GM19239 (cell line): ENCODE measurements at regions not wholly inside any gene's neighbourhood (a gene's known extent, or its start where the extent isn't known, plus 50 kb on each side); places are given as distances from the start of the nearest gene placed in this dataset.
"Not testable (repeated sequence)": the region's sequence is repeated elsewhere in the genome, so short reads cannot be mapped to it uniquely, and the experiment has no call there.

Source experiments
- DNase-seq: peaks from one replicate; pipeline ENCODE4 v3.0.0; 2011; ENCODE audit warnings: low spot score; ENCODE audit not compliant: insufficient read length
- FAIRE-seq: peaks from 2 replicates; lab custom pipeline; 2011; peaks lifted over from hg19 to GRCh38; lab: Jason Lieb, UNC

DNA sequence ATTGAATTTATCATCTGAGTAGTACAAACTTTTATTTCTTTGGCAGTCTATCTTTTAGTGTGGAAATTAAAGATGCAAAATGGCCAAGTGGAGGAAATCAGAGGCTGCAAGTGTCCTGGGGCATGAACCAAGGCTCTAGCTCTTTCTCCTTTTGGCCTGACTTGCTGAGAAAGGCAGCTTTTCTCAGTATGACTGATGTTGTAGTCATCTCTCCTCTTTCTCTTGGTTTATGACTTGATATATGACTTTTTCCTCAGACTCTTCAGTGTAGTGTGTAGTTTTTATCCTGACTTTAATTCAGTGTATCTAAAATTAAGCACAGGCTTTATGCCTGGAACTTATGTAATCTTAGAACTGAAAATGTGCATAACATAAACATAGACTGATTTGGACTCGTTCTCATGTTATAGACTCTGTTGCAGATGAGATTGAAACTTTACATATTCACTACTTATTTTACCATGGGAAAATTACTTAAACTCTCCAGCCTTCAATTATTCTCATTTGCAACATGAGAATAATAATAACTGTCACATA lies 65.7 kb downstream of the SLITRK5 start:
- no peak for FAIRE-seq

DNA sequence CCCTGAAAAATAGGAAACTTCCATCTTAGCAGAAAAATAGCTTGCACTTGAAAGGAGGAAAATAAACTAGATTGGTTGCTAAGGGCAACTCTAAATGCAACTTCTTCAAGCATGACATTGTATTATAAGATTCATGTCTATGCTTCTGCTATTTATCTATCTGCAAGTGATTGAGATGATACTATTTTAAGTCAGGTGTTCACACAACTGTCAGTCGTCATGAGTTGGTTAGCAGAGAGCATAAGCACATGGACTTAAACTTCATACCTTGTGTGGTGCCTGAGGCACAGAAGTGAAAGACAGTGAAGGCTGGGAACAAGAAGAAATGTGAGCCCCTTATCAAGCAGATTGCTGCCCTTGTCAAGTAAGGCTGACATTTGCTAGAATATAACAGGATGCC lies 82.9 kb downstream of the SLITRK5 start:
- DNase-seq (no peak), FAIRE-seq (no peak)

More for the DNA sequence above, 65.7 kb downstream of the SLITRK5 start:
- no peak for DNase-seq

DNA sequence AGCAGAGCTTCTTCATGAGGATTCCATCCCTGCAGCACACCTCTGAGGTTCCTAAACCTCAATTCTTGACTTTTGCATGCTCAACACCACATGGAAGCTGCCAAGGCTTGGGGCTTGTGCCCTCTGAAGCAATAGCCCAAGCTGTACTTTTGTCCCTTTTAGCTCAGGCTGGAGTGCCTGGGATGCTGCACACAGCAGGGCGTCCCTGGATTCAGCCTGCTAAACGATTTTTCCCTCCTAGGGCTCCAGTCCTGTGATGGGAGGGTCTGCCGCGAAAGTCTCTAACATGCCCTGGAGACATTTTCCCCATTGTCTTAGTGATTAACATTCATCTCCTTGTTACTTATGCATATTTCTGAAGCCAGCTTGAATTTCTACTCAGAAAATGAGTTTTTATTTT lies 98.3 kb downstream of the SLITRK5 start:
- FAIRE-seq, result no peak

DNA sequence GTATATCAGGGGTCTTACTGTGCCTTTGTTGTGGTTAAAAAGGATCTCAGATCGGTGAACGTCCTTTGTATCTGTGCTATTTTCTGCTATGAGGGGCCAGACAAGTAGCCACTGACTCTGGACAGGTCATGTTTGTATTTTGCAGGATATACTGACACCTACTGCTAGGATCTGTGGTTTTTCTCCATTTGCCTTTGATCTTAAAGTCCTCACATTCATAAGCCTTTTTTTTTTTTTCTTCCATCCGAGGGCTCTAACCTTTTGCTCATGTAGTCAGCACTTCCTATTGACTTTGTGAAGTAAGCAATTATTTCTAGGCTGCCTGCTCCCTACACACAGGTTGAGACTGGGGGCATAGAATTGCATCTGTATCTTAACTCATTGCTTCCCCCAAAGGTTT lies 106.2 kb downstream of the SLITRK5 start:
- FAIRE-seq, result no peak

More for the DNA sequence above, 98.3 kb downstream of the SLITRK5 start:
- DNase-seq, result no peak

DNA sequence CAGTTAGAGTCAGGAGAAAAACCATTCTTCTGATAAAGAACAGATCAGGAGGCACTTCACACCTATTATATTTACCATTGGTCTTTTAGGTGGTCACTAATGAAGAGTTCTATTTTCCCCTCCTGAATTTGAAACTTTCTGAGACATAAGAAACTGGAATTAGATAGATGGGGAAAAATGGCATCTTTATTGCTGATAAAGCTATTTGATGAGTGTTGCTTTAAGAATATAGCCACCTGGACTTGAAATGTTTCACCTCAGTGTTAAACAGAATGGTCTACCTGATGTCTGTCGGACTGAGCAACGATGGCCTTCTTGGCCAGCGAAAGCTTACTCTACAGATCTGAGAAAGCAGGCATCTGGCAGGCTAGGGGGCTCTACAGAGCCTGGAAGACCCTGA lies 107.0 kb downstream of the SLITRK5 start:
- no peak for FAIRE-seq

More for the DNA sequence above, 106.2 kb downstream of the SLITRK5 start:
- no peak for DNase-seq

DNA sequence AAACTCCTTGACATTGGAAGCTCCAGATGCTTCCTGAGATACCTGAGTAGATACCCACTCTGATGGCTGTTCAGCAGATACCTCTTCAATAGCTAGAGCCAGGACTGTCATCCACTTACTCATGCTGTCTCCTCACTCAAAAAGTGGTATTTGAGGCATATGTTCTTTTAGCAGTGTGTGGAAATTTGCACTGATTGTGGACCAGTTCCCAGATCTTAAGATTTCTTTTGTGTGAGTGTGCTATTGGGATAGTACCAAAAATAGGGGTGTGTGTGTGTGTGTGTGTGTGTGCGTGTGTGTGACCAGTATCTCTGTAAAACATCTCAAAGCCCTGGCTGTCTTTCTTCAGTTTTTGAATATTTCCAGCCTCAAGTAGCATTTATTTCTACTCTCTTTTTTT lies 108.3 kb downstream of the SLITRK5 start:
- no peak for FAIRE-seq
- DNase-seq, result no peak

More for the DNA sequence above, 107.0 kb downstream of the SLITRK5 start:
- no peak for DNase-seq

DNA sequence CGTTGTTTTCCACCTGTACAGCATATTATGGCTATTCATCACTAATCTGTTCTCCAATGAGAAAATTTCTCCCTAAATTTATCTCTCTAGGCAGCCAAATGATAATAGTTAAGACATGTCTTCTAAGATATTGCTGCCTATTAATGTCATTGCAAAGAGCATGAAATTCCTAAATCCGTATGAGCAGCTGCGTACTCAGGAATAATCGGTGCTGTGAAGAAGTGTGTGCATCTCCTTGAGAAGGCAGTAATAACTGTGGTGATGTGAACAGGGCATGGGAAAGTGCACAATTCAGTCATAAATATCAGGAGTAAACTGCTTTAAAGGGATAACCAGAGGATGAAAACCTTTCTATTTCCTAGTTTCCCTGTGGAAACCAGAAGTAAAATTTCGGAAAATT lies 112.2 kb downstream of the SLITRK5 start:
- FAIRE-seq (no peak), DNase-seq (no peak)

DNA sequence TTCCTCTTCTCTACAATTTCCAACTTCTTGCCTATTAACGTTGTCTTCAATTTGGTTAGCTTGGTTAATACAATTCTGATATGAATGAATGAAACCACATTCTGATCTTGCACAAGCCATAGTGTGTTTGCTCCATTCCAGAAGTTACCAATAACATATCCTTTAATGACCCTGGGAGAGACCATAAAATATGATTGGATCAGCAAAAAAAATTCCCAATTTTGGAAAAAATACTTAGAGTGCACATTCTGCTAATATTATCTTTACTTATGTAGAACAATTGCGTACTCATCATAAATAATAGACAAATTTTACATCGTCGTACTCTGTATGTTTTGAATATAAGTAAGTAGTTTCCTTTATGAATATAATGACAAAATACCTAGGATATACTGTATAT lies 117.2 kb downstream of the SLITRK5 start:
- FAIRE-seq (no peak), DNase-seq (no peak)

DNA sequence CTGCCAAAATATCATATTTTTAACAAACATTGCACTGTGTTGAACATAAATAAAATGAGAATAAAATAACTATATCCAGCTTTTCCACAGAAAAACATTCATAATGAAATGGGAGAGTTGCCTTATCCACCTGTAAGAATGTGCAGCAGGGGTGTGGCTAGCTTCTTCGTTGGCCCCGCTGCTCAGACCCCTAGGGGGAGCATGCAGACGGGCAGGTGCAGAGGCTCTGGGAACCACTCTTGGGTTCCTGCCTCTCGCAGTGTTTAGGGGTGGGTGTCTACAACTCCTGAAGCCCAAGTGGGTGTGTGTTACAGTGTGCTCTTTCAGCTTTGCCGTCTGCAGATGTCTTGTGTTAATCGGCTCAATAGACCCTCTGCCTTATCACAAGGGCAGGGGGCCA lies 121.7 kb downstream of the SLITRK5 start:
- FAIRE-seq, result no peak

DNA sequence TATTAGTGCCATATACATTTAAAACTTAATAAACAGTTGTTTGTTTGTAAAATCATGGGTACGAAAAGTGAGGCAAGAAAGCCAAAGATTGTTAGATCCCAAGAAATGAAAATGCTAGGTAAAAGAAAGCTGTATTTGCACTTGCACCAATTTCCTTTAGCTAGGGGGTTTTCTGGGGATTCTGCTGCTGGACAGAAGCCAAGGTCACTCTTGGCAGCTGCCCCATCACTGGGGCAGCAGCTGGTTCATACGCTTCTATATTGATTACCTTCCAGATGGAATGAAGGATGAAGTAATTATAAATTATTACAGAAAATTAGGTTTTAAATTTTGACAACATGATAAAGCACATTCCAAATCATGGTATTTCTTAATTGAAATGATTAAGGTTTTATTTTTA lies 127.4 kb downstream of the SLITRK5 start:
- no peak for DNase-seq
- no peak for FAIRE-seq

More for the DNA sequence above, 121.7 kb downstream of the SLITRK5 start:
- DNase-seq, result no peak

DNA sequence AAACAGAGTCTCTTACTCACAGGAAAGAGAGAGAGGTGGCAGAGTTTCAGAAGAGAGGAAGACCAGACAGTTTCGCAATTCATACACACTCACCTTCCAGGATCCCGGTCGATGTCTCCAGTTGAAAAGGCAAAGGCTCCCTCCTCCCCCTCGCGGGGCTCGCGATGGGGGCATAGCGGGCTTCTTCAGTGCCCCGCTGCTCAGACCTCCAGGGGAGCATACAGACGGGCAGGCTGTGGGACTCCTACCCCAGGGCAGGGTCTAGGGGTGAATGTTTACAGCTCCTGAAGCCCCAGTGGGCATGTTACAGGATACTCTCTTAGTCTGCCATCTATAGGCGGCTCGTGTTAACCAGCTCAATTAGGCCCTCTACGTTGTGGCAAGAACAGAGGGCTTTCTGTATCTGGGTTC lies 139.2 kb downstream of the SLITRK5 start:
- FAIRE-seq, result no peak
- no peak for DNase-seq

DNA sequence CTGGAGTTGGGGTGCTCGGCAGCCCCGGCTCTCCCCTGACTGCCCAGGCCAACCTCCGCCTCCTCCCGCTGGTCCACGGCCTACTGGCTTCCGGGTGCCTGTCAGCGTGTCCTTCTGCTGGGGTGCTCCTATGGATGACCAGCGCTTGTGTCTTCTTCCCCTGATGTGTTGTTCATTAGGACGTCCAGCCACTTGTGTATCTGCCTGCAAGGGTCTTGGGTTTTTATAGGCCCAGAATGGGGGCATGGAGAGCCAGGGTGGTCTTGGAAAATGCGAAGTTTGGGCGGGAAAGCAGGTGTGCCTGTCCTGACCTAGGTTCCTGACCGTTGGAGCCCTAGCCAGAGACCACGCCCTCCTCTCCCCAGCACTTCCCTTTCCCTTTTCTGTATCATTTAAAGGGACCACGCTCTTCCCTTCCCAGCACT lies 139.8 kb downstream of the SLITRK5 start:
- FAIRE-seq (no peak), DNase-seq (no peak)

DNA sequence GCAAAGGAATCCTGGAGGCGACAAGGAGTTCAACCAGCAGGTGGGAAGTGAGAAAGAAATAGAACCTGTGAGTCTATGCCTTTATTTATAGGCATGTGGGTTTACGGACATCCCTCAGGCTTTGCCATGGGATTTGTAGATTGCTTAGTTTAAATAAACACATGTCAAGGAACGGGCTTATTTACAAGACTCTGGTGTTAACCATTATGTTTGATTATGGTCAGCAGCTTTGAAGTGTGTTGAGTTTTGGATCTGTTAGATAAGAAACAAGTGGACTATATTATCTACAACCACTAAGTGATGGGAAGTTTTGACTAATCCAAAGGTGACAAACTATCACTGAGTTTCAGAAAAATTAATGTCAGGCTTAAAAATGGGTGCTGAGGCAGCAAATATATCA lies 143.2 kb downstream of the SLITRK5 start:
- DNase-seq (no peak), FAIRE-seq (no peak)

DNA sequence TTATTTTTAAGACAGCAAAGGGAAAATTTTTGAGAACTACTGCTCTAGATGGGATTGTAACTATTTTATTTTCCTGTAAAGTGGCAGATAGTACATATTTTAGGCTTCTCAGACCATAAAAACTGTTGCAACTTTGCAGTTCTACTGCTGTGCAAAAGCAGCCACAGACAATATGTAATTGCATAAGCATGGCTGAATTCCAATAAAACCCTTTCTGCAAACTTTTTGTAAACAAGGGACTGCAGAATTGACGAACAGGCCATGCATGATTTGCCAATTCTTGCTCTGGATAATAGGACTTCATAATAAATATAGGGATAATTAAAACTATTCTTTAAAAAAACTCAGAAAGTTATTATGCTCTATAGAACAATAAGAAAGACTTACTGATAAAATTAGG lies 149.1 kb downstream of the SLITRK5 start:
- no peak for FAIRE-seq
- DNase-seq, result no peak

DNA sequence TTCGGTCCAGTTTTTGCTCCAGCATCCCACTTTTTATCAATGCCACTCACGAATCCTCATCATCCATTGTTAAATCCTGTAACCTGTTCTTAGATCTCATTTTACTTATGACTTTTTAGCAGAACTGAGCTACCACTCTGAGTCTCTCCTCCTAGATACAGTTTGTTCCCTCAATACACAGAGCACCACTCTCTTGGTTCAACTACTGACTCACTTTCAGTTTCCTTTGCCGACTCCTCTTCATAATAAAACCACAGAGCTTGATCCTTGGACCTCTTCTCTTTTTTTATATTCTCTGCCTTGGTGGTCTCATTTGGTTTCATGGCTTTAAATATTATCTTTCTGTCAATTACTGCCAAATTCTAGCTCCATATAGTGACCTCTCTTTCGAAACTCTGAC lies 150.3 kb downstream of the SLITRK5 start:
- no peak for FAIRE-seq
- DNase-seq, result no peak

DNA sequence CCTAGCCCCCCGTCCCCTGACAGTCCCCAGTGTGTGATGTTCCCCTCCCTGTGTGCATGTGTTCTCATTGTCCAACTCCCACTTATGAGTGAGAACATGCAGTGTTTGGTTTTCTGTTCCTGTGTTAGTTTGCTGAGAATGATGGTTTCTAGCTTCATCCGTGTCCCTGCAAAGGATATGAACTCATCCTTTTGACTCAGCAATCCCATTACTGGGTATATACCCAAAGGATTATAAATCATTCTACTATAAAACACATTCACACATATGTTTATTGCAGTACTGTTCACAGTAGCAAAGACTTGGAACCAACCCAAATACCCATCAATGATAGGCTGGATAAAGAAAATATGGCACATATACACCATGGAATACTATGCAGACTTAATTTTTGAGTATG lies 155.1 kb downstream of the SLITRK5 start:
- FAIRE-seq, DNase-seq: not testable (repeated sequence)

DNA sequence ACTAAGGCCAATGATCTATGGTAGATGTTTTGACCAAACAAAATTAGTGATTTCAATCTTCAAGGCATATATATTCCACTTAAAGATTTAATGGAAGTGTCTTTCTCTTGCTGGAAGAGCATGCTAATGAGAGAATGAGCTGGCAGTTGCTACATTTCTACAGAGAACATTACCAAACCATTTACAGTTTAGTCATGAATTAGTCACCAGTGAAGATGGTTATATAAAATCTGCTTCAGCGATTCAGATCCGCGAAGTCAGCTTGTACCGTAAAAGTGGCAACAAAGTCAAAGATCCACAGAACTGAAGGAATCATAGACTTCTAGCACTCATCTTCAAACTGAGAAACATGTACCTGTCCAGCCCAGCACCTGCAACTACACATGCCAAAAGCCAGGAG lies 156.3 kb downstream of the SLITRK5 start:
- DNase-seq, result no peak
- no peak for FAIRE-seq

DNA sequence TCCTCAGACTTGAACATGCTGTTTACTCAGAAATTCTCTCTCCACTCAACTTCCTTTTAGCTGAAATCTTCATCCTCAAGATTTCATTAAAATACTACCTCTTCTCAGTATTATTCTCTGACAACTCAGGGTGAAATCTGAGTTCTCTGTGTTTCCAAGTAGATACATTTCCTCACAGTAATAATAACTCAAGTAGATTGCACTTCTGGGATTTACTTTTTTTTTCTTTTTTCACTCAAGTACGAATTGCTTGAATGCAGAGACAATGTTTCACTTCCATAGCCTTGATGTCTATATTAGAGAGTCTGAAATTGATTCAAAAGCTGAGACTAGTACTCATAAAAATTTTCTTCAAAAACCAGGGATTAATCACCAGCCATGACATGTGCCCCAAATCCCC lies 166.4 kb downstream of the SLITRK5 start:
- DNase-seq (no peak), FAIRE-seq (no peak)

DNA sequence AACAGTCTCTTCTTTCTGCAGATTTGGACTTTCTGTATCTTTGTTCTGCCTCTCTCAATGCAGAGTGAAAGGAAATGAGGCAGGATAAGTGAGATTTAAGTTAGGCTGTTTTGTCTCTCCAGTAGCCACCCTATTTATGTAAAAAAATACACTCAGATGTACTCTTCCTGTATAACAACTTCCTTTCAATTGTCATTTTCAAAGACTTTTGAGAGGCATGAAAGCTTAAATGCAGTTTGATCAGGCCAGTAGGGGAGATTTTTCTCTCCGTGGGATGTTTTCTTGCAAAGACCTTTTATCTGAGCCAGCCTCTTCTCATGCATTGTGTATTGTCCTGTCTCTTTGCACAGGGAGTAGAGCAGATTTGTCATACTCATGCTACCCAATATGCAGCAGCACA lies 166.8 kb downstream of the SLITRK5 start:
- DNase-seq (no peak), FAIRE-seq (no peak)

DNA sequence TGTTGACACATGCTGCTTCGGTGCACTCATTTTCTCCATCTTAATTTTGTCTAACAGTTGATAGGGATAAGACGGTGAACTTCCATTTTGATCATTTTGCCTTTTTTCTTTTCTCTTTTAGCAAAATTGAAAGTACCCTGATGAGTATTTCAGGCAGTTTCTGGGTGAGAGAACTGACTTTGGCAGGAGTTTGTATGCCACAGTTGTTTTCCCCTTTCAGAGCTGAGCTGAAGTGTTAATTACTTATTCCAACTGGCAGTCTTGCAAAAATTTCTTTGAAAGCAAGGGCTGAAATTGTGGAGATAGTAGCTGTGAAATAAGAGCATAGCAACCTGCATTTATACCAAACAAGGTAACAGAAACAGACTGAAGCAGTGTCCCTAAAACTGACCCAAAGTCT lies 180.2 kb downstream of the SLITRK5 start:
- no peak for FAIRE-seq
- DNase-seq, result no peak

DNA sequence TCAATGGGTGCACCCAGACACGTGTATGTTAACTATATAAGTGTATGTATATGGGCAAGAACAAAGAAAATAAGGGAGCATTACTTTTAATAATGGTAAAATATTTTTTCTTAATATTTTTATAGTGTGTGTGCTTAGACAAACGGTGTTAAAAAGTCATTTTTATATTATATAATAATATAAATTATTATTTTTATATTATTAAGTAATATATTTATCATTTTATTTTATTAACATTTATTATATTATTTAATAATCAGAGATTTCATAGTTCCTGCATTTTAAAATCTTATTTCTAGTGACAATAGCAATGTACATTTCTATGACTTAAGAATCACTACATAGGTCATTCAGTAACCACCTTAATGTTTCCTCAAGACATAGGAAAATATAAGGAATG lies 184.4 kb downstream of the SLITRK5 start:
- FAIRE-seq (no peak), DNase-seq (no peak)

DNA sequence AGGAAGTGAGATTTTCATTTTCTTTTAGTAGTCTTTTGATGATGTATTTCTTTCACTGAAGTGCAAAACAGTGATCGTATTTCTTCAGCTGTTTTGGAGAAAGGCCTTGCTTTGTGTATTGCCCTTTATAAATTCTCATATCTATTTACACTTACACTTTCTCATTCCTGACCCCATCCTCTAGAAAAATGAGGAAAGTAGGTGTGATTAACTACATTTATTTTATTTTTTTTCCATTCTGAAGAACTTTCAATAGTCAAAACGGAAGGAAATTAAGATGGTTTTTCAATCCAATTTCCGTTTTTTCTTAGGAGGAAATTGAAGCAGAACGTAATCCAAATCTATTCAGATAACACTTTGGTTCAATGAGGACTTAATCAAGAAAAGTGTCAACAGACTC lies 188.1 kb downstream of the SLITRK5 start:
- DNase-seq (no peak), FAIRE-seq (no peak)

DNA sequence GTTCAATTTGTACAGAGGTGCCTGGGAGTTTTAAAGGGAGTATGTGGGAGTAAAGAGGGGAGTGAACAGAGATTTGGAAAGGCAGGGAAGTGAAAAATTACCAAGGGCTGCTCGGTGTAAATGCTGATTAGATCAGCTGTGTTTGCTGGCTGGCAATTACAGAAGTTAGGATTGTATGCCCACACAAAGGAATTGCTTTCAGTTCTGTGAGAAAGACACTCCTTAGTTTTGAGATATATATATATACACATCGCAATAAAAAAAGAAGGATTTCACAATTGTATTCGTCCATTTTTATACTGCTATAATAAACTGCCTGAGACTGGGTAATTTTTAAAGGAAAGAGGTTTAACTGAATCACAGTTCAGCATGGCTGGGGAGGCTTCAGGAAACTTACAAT lies 196.3 kb downstream of the SLITRK5 start:
- no peak for DNase-seq
- no peak for FAIRE-seq
